ENCODE measurements at regions not wholly inside any gene's neighbourhood (a gene's known extent, or its start where the extent isn't known, plus 50 kb on each side); places are given as distances from the start of the nearest gene placed in this dataset.
"Not testable (repeated sequence)": the region's sequence is repeated elsewhere in the genome, so short reads cannot be mapped to it uniquely, and the experiment has no call there.

GRCh38 chr6:100322886-100323285, 141.8 kb downstream of the SIM1 start:
- DNase-seq, result no peak

DNA sequence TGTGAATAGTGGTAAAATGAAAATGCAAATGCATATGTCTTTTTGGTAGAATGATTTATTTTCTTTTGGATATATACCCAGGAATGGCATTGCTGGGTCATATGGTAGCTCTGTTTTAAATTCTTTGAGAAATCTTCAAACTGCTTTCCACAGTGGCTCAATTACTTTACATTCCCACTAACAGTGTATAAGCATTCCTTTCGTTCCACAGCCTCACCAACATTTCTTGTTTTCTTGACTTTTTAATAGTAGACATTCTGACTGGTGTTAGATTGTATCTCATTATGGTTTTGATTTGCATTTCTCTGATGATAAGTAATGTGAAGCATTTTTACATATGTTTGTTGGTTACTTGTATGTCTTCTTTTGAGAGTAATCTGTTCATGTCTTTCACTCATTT, 144.0 kb downstream of the SIM1 start:
- DNase-seq, result no peak

- no peak for DNase-seq
Observed at GRCh38 chr6:100317031-100317430, 147.7 kb downstream of the SIM1 start.

DNA sequence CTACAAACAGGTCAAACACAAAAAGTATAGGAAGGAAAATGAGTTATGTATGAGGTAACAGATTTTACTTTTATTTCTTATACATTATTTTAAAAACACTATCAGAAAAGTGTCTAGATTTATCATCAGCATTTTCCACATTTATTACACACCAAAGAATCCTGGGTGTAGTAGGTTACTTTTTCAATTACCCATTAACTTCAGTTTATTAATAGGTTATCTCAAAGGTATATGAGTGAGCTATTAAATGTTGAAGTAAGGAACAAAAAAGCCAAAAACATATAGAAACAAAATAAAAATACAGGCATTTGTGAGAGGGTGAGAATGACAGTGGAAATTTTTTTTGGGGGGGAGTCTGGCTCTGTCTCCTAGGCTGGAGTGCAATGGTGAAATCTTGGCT, 150.5 kb downstream of the SIM1 start:
- no peak for DNase-seq

DNA sequence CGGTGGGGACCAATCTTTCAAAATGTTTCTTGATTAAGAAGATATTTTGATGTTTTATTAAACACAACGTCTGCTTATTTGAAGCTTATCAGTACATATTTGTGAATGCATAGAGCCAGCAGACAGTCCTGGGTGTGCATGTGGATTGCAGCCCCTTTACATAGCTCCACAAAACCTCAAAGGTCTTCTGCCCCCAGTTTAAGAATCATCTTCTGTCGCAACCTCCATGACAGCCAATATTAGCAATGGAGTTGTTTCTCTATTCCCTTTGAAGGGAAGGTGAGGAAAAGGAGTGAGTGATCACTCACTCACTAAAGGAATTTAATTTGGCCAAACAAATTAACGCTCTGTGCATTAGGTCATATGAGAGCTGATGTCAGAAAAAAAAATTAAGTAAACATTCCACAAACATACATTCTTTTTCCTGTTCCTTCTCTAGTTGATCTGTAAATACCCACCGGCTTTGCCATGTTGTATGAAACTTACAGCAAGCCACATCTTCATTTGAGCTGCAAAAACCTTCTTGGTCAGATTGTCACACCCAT, 152.9 kb downstream of the SIM1 start:
- no peak for DNase-seq

- DNase-seq, result no peak
Observed at GRCh38 chr6:100309174-100309573, 155.5 kb downstream of the SIM1 start.

DNA sequence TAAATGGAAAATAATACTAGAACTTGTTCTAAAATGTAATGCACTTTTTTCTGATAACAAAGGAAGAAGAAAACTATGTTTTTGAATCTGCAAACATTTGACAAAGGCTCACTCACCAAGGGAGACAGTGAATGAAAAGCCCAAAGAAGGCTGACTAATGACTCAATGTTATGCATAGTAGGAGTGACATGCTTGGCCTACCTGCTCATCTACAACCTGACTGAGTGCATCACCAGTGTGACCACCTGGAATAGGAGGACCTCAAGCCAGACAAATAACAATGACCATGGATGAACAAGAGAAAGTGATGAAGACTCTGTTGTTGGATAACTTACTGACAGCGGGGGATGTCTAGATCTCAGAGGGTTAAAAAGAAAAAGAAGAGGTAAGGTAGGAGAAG, 157.2 kb downstream of the SIM1 start:
- no peak for DNase-seq

GRCh38 chr6:100305209-100305869, 159.4 kb downstream of the SIM1 start:
- no peak for DNase-seq

GRCh38 chr6:100304575-100304974, 160.1 kb downstream of the SIM1 start:
- no peak for DNase-seq

DNA sequence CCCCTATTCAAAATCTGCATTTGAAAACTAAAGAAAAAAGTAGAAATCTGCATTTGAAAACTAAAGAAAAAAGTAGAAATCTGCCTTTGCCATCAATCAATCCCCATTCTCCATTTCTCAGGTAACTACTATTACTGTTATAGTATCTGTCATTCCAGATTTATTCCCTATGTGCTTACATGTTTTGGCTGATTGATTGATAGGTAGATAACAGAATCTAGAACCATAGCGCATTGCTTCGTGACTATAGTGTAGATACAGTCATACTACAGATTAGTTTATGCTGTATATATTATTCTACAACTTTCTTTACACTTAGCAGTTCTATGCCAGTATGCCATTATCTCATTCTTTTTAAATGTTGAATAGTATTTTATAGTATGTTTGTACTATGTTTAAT, 163.0 kb downstream of the SIM1 start:
- no peak for DNase-seq

DNA sequence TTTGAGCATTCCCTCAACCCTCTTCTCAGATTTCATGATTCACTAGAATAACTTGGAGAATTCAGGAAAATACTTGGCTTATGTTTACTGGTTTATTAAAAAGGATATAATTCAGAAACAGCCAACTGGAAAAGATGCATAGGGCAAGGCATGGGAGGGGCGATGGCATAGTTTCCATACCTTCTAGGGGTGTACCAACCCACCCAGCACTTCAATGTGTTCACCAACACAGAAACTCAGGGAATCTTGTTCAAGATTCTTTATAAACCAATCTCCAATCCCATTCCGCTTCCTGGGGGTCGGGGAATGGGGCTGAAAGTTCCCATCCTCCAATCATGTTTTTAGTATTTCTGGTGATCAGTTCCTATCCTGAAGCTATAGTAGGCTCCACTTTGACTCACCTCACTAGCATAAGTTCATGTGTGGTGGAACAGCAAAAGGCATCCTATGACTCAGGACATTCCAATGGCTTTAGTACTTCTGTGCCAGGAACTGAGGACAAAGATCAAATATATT, 164.4 kb downstream of the SIM1 start:
- no peak for DNase-seq

GRCh38 chr6:100296810-100297544, 167.7 kb downstream of the SIM1 start:
- no peak for DNase-seq

DNA sequence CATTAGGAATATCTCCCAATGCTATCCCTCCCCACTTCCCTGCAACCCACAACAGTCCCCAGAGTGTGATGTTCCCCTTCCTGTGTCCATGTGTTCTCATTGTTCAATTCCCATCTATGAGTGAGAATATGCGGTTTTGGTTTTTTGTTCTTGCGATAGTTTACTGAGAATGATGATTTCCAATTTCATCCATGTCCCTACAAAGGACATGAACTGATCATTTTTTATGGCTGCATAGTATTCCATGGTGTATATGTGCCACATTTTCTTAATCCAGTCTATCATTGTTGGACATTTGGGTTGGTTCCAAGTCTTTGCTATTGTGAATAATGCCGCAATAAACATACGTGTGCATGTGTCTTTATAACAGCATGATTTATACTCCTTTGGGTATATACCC, 169.5 kb downstream of the SIM1 start:
- not testable (repeated sequence) for DNase-seq

- DNase-seq, result no peak
Observed at GRCh38 chr6:100289285-100289684, 175.4 kb downstream of the SIM1 start.

DNA sequence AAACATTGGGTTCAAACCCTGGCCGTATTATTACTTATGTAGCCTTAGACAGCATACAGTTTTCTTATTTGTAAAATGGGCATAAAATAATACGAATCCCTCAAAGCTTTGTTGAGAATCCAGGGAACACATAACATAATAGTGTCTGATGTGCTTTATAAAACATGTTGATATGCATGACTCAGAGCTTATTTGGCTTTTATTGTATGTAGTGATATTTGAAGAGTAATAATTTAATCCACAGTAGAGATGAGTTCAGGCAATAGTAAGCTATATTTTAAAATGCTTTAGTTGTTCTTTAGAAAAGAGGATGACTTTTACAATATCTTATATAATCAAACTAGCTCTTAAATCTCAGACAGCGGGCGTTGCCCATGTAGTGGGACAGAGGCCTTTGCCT, 176.4 kb downstream of the SIM1 start:
- DNase-seq, result no peak

DNA sequence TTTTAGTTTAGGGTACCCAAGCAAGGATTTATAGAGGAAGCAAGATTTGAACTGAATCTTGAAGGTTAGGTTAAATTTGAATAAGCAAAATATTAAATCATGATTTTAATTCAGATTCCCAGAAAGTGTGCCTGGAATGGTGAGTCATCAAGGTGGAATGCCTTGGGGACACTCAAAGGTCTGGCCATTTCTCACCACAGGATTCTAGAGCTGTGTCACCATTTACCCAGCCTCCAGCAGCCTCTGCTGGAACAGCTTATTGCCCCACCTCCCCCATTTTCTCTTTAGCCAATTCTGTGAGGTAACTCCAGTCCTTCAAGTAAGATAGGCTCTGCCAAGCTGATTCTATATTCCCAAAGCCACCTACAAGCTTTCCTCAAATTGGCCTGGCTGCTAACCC, 181.4 kb downstream of the SIM1 start:
- DNase-seq, result no peak

DNA sequence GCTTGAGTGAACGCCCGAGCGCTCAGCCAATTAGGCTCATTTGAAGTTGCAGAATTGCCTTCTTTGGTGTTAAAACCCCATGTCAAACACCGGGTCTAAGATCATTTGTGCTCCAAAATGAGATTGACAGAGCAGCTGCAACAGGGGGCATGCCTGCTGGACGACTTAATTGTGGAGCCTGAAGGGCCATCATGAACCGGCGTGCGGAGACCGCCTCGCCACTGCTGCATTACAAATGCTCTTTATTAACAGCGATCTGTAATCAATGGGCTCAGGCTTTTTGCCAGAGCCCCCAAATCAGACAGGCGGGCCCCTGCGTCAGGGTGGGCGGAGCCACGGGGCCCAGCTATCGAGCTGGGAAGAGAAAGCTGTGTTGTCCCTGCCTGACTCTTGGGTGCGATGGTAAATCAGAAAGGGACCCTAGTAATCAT, 183.2 kb downstream of the SIM1 start:
- no peak for DNase-seq

DNA sequence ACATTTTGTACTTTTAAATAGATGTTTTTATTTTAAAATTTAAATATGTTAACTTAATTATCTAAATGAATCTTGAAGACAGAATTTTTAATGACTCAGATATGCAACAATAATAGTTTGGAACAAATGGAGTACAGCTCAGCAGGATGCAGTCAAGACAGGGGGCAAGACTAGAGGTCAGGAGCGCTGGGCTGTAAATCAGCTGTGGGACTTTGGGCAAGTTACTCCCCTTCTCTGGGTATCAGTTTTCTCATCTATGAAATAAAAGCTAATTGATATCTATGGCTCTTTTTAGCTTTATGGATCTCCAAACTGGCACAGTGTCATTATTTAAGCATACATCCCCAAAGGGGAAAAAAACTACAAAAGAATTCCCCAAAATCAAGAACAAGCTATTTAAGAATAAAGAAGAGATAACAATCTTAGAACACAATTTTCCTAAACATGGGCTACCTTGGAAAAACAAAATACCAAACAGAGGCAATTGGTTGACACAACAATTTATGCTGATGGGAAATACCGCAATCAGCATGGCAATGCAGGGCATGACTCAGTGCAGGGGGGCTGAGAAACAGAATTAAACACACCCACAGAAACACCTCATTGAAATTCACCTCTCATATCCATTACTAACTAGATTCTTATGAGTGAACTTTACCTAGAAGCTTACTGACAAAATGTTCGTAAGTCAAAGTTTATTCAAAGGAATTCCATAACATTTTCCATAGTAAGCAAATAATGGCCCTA, 188.2 kb downstream of the SIM1 start:
- no peak for DNase-seq

- DNase-seq, result no peak
Observed at GRCh38 chr6:100274147-100274546, 190.6 kb downstream of the SIM1 start.

DNA sequence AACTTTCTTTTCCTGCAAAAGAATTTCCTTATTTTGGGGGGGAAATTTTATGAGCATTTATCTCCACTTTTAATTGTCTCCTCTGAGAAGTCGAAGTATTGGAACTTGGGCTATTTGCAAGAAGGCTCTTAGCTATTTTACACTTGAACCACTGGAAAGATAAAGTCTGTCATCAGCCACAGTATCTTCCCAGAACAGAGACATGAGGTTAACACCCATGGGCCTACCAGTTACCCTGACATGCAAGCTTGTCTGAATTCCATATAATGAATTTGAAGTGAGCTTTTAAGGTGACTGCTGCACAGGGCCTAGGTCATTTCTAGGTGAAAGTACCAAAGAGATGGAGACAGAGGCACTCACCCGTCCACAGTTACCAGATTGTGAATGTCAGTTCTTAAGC, 193.1 kb downstream of the SIM1 start:
- no peak for DNase-seq

DNA sequence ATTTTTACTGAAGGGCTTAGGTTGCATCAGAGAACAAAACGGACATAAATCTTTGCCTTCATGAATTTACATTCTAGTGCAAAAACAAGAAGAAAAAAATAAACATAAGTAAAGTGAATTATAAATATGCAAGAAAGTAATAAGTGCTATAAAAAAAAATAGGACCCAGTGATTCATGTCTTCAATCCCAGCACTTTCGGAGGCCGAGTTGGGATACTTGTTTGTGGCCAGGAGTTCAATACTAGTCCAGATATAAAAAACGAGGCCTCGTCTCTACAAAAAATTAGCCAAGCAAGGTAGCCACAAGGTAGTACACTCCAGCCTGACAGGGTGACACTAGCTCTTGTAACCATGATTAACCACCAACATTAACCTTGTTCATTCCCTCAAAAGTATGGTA, 193.5 kb downstream of the SIM1 start:
- DNase-seq, result no peak

- no peak for DNase-seq
Observed at GRCh38 chr6:100269189-100269588, 195.5 kb downstream of the SIM1 start.

GRCh38 chr6:100268326-100268725, 196.4 kb downstream of the SIM1 start:
- no peak for DNase-seq

DNA sequence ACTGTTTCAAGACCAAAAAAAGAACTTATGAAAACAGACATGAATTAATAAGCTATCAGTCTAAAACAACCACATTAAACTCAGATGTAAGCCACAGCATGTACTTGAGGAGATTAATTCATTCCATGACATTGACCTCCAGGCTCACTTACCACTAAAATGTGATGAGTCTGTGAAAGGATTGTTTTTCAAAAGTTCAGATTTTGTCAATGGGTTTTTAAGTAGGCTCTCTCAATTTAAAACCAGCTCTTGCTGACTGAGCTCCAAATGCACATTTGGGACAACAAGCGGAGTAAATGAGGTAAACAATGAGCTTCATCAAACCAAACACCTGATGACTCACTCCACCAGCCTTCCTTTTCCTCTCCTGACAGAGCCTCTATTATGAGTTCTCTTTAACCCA, 197.0 kb downstream of the SIM1 start:
- DNase-seq, result no peak
